Right forelimb (tissue), 1 donor: ENCODE measurements at regions not wholly inside any gene's neighbourhood (a gene's known extent, or its start where the extent isn't known, plus 50 kb on each side); places are given as distances from the start of the nearest gene placed in this dataset.
"Not testable (repeated sequence)": the region's sequence is repeated elsewhere in the genome, so short reads cannot be mapped to it uniquely, and the experiment has no call there.

ENCODE experiments used
- DNase-seq: peaks from one replicate; pipeline ENCODE4 v3.0.0-alpha.2; 2018

DNA sequence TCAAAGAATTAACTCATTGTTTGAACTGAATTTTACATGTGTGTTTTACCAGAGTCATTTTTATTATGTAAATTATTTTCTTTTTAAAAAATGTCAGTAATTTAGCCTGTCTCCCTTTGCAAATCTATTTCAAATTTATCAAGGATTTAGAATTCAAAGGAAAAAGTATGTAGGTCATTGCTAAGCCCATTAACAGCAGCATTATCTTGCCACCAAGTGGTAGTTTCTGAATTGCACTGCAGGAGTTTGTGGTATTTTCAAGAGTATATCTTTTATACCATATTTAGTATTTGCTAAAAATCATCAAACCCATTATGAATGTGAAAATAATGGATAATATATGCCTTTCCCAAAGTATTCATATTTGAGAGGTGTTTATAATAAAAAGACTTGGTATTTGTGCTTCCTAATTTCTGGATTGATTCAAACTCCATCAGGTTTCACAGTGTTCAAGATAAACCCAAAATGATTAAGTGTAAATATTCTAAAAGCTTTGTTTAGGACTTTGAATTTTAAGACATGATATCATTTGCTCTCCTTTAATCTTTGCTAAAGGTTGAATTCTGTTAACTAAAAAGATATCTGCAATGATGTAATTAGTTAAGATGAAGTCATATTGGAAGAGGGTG lies 711.4 kb downstream of the FSCB start:
- no peak for DNase-seq

DNA sequence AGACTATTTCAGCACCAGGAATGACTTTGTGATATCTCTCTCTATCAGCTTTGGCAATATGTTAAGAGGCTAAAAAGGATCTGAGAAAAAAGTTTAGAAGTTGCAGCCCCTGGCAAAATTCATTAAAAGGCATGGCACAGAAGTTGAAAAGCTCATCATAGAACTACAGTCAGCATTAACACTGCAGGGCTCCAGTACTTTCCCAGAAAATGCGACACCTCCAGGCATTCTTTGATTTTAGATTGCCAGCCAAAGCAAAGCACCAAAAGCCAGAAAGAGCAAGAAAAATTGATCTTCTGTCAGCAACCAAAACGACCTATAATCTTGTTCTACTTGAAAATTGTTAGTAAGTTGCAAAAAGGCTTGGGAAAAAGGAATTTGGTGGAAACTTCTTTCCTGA lies 713.5 kb downstream of the FSCB start:
- no peak for DNase-seq

DNA sequence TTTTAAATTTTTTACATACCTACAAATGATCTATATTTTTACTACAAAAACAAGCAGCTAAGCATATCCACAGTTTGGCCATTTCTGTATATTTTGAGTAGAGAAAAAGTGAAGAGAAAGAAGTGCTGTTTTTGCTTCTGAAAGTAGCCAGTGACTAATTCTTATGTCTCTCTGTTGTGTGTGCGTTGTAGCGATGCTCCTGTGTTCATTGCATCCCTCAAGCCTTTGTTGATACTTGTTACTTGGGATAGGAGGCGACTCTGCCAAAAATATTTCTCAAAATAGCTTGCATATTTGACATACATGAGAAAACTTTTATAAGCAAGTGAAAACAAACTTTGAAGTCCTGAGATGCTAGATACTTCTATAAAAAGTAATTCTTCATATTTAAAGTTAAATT lies 714.1 kb downstream of the FSCB start:
- no peak for DNase-seq

DNA sequence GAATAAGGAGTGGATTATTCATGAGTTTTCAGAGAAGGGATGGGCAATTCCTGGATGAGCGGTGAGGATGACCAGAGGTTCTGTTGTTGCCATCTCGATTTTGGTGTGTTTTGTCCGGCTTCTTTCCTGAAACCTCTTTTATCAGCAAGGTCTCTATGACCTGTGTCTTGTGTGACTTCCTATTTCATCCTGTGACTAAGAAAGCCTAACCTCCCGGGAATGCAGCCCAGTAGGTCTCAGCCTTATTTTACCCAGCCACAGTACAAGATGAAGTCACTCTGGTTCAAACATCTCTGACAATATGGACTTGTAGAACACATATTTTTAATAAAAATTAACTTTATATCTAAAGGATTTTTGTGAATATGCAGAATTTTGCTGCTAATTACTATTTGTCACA lies 716.4 kb downstream of the FSCB start:
- DNase-seq, result no peak

DNA sequence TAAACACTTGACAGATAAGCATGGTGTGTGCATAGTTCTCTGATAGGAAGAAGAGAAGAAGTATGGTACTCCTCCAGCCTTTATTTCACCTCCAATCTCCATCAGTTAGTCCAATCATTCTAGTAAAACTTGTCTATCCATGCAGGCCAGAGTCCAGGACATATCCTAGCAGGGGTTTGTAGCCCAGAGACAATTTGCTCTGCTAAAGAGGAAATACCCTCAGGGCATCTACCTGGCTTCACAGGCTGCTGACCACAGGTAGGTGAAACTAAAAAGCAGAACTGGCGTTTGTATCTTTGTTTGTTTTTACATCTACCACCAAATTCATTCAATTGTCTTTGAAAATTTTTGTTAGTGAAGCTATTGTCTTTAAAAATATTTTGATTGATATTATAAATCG lies 717.6 kb downstream of the FSCB start:
- no peak for DNase-seq

DNA sequence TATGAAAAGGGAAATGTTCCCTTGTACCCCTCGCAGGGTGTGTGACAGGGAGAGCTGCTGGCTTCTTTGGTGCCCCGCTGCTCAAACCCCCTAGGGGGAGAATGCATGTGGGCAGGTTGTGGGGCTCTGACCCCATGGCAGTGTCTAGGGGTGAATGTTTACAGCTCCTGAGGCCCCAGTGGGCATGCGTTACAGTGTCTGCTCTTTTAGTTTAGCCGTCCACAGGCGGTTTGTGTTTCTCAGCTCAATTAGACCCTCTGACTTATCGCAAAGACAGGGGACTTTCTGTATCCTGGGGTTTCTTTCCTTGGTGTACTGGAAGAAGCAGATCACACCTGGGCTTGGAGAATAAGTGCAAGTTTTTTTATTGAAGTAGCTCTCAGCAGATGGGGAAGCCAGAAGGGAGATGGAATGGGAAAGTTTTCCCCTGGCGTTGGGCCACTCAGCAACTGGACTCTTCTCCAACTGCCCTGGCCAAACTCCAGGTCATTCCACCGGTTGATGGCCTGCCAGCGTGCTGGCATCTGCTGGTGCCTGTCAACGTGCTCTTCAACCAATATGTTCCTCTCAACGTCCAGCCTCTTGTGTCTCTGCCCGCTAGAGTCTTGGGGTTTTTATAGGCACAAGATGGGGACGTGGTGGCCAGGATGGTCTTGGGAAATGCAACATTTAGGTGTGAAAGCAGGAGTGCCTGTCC lies 720.9 kb downstream of the FSCB start:
- no peak for DNase-seq

DNA sequence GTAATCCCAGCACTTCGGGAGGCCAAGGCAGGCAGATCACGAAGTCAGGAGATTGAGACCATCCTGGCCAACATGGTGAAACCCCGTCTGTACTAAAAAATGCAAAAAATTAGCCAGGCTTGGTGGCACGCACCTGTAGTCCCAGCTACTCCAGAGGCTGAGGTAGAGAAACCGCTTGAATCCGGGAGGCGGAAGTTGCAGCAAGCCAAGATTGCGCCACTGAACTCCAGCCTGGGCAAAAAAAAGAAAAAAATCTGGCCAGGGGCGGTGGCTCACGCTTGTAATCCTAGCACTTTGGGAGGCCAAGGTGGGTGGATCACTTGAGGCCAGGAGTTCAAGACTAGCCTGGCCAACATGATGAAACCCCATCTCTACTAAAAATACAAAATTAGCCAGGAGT lies 722.7 kb downstream of the FSCB start:
- not testable (repeated sequence) for DNase-seq

DNA sequence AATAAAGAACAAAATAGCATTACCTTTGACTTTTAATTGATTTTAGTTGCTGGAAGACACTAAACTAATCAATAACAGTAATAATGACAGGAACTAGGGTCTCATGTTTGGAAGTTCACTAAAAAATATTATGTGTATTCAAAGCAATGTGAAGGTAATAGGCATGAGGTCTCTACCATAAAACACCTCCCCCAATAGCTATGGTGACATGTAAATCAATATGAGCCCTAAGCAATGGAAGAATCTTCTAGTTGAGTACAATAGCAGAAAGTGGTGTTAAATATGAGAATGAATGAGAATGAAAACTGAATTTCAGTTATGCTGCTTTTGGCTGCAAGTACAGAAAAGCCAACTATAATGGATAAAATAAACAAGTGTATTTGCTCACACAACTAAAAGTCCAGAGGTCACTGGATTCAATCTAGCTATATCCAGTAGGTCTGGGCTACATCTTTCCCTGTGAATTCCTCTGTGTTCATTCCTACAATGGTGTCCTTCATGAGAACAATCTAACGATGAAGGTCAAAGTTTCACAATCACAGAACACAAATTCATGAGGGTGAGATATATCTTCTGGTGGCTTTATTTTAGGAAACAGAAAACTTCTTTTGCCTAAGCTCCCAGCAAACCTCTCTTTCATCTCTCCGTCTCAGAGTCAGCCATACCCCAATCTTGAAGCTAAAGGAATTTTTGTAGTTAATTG lies 728.0 kb downstream of the FSCB start:
- no peak for DNase-seq

DNA sequence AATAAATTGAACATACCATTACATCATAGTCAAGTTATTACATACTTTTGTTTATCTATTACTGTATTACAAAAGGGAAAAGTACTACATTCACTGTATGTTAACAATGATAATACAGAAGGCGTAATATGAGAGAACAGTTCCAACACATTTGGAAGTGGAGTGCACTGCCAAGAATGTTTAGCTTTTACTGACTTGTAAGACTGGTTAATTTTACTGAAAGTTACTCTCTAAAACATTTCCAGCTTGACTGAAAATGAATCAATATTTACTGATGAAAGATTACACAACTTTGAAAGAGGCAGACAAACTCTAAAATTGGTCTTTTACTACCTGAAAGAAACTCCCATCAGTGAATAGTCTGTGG lies 728.5 kb downstream of the FSCB start:
- DNase-seq, result no peak

DNA sequence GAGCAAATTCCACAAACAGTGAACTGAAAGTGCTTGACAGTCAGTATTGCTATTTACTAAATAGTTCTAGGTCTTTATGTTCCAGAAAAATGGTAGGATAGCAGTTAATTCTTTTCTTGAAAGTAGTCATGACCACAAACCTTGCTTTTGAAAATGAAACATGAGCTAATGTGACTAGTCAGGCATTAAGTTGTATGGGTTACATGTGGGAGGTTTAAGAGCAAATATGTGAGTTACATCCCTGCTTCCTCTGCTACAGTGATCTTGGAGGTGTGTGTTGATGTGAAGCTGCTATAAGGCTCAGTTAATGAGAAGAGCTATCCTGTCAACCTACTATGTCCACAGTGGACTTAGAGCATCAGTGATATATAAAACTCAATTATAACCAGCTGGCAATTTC lies 741.6 kb downstream of the FSCB start:
- DNase-seq, result no peak

DNA sequence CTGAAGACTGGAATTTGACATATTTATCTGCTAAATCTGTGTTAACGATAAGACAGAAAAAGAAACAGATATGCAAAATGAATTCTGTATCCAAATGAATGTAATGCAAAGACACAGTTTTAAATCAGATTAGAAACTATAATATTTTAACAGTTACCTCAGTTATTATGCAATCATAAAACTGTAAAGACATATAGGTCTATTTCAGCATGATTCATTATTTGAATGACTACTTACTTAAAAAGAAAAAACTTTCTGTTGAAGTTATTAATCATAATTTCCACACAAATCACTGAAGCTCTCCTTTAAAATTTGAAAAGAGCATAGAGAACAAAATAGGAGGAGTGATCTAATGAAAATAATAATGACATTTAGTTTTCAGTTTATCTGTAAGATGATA lies 742.6 kb downstream of the FSCB start:
- DNase-seq, result no peak

DNA sequence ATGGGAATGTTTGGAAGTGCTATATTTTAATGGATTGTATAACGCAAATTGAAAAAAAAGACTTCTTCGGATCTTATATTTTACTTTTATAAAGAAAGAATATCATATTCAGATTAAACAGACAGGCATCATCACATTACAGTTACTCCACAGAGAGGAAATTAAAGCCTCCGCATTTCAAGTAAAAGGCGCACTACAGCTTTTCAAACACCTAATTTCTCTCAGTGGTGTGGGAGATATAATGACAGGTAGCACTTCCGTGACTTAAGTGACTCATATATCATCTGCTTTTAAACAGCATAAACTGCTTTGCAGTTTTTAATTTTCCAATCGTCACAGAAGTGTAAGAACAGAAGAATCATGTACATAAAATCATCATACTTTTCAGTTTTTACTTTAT lies 751.4 kb downstream of the FSCB start:
- DNase-seq, result no peak

DNA sequence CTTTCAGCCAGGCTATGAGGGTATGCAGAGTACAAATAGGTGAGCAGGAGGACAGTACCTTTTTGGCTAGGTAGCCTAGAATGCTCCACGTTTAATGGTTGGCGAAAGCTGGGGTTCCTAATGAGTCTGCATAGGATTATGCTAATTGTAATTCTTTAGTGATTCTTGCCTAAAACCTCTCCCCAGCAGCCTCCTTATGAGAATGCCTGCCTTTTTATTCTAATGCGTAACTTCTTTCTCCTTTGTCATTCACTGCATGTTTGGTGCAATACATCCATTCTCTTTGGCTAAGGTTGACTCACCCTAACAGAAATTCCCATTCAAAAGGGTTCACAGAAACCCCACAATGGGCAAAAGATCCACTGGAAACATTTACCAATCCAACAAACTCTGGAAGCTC lies 752.2 kb downstream of the FSCB start:
- no peak for DNase-seq

DNA sequence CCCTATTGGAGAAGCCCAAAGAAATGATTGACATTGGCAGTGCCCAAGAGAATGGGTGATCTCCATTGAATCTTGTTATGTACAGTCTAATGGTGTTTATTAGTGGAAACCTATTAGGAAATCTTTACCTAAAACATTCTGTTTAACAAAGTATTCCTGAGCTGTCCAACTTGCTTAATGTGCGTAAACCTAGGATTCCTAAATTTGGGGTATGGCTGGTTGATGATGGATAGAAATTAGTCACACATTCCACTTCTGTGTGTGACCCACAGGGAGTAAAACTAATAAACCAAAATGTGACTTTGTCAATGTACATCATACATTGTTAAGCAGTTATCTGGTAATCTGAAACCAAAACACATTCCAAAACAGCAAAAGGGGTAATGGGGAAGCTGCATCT lies 761.3 kb downstream of the FSCB start:
- no peak for DNase-seq

DNA sequence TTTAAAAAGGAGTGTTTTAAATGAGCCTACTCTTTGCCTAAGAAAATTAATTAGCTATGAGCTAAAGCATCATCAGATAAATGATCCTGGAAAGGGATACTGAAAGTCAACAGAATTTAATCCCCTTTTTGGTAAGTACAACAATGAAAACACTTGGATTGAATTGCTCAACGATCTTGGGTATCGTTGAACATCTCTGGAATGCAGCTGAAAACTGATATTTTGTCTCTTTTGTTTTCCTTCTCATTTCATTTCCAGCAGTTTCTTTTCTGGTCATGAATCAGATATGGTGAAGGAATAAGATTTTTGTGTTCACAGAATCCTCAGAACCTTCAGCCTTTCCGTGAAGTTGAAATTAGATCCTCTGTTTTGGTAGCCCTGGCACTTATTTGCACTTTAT lies 771.2 kb downstream of the FSCB start:
- no peak for DNase-seq

DNA sequence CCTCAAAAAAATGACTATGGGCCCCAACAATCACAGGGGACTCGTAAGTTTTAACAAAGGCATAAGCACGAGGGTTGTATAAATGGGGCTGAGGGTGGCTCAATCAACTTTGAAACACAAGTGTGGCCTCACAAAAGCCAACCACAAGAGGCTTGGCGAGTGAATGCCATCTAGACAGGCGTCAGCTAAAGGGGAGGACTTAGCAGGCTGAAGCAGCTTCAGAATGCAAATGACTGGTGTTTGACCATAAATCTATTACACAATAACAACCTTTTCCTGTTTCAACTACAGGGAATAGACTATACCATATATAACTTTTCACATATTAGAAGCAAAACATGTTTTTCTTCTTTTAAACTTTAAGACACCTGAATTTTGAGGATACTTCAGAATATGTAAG lies 777.9 kb downstream of the FSCB start:
- no peak for DNase-seq

DNA sequence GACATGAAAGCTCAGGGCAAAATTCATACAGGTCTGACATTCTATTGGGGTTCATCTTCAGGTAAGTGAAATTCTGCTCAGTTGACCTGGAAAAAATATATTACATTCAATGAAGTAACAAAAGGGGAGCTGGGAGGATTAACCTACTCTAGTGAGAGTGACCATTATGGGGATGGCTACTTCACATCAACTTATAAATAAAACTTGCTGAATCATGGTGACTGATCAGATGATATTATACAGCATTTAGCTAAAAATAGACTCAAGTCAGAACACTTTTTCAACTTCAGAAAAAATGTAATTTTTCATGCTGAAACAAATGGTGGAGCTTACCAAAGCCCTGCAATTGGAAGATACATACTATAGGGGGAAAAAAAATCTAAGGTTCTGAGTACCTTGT lies 800.2 kb downstream of the FSCB start:
- no peak for DNase-seq

DNA sequence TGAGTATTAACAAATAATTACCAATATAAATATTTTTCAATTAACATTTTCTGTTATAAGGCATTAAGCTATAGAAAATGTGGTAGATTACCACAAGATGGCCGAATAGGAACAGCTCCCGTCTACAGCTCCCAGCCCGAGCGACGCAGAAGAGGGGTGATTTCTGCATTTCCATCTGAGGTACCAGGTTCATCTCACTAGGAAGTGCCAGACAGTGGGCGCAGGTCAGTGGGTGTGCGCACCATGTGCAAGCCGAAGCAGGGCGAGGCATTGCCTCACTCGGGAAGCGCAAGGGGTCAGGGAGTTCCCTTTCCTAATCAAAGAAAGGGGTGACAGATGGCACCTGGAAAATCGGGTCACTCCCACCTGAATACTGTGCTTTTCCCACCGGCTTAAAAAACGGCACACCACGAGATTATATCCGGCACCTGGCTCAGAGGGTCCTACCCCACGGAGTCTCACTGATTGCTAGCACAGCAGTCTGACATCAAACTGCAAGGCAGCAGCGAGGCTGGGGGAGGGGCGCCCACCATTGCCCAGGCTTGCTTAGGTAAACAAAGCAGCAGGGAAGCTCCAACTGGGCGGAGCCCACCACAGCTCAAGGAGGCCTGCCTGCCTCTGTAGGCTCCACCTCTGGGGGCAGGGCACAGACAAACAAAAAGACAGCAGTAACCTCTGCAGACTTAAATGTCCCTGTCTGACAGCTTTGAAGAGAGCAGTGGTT lies 808.4 kb downstream of the FSCB start:
- not testable (repeated sequence) for DNase-seq

DNA sequence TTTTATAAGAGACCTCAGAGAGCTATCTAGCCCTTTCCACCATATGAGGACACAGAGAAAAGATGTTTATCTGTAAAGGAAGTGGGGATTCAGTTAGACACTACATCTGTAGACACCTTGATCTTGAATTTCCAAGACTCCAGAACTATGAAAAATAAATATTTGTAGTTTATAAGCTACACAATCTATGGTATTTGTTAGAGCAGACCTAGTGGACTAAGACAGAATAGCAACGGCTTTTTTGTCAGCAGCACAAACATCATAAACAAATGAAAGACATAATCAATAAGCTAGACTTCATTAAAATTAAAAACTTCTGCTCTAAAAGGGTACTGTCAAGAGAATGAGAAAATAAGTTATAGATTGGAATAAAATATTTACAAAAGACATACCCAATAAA lies 810.1 kb downstream of the FSCB start:
- DNase-seq, result no peak

DNA sequence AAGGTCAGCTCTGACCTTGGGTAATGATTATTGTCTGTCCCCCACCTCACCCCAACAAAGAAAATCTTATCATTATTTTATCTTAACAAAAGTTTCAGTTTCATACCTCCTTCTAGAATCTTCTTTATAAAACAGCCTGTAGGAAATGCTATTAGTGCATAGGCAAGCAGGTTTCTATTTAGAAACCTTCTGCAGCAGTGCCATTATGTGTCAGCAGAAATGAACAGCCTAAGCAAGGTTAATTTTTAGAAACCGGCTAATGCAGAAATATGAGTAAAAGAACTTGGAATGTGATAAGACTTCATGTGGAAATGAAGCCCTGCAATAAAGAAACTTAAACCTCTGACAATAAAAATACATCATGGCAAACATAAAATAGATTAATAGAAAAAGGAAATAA lies 814.4 kb downstream of the FSCB start:
- no peak for DNase-seq

DNA sequence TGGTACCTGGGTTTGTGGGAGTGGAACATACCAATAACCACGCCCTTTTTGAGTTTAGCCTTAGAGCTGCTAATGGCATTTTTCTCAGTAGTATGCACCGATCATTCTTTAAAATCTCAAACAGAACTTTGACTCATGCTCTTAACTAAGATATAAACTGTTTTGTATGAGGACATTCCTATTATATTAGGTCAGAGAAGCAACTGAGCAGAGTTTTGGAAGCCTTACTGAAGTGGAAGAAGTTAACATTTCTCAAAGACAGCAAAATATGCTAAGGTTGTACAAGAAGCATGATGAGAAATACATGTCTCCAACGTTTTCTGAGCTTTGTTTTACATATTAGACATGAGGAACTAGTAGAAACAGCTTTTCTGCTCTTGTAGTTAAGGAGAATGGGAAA lies 819.2 kb downstream of the FSCB start:
- DNase-seq, result no peak

DNA sequence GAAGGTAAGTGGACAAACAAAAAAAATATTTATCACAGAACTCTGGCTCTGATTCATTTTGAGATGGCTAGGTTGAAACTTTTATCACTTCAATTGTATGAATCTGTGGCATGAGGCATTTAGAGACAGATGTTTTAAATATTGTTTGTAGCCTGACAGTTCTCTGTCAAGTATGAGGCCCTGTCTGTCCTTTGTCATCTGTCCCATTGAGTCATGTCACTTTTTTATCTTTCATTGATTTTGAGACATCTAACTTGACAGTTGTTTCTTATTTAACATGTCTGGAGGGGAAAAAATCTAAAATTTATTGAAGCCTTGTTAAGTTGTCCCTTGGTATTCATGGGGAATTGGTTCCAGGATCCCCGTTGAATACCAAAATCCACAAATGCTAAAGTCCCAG lies 829.5 kb downstream of the FSCB start:
- DNase-seq, result no peak

DNA sequence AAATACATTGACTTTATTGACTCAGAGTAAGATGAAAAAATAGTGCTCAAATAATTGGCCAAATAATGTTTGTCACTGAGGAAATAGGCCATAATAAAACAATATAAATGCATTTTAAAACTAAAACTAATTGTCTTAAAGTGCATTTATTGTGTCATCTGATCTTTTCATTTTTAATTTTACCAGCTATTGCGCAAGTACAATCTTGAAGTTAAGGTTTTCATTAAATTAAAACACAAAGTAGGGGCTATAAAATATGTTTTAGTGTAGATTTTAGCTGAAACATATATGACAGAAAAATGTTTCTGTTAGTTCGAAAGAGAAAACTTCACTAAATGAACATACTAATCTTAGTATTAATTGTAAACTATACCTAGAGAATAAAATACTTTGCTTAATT lies 832.8 kb downstream of the FSCB start:
- DNase-seq, result no peak
